Suprapubic skin (tissue), 4 donors: ENCODE measurements at regions not wholly inside any gene's neighbourhood (a gene's known extent, or its start where the extent isn't known, plus 50 kb on each side); places are given as distances from the start of the nearest gene placed in this dataset.

Experiments
- CTCF ChIP-seq, 2 donors: fragments of 200-600 bp in 1 of 2; fragments of 450-650 bp in 1 of 2; sonication (generic) in 1 of 2; IDR thresholded peaks; one replicate each; pipeline ENCODE4 v1.5.1; 2016 to 2019; ENCODE audit warnings: antibody characterized with exemption in 2 of 2, mild to moderate bottlenecking in 1 of 2, moderate library complexity in 1 of 2
- EP300 ChIP-seq: sonication (generic); formaldehyde crosslinking; IDR thresholded peaks from one replicate; pipeline ENCODE4 v1.6.1; 2017; ENCODE audit warnings: antibody characterized with exemption
- POLR2A ChIP-seq, 2 donors: fragments of 450-650 bp; IDR thresholded peaks; one replicate each; pipeline ENCODE4 v1.6.1; 2017; ENCODE audit warnings: antibody characterized with exemption in 2 of 2, mild to moderate bottlenecking in 2 of 2, moderate library complexity in 2 of 2
- POLR2AphosphoS5 ChIP-seq, 3 donors: sonication (generic); formaldehyde crosslinking; IDR thresholded peaks; one replicate each; pipeline ENCODE4 v1.6.1; 2017; ENCODE audit warnings: antibody characterized with exemption in 3 of 3

GRCh38 chr6:81023007-81023582 is 729.4 kb downstream of the TENT5A start:
- TF ChIP-seq CTCF (IDR thresholded peaks at IDR 0.05) = no peak
- no peak for TF ChIP-seq EP300
- no peak for TF ChIP-seq POLR2A (IDR thresholded peaks at IDR 0.05)
- TF ChIP-seq POLR2AphosphoS5 (IDR thresholded peaks at IDR 0.05) = no peak
